ENCODE measurements at regions not wholly inside any gene's neighbourhood (a gene's known extent, or its start where the extent isn't known, plus 50 kb on each side); places are given as distances from the start of the nearest gene placed in this dataset.

DNA sequence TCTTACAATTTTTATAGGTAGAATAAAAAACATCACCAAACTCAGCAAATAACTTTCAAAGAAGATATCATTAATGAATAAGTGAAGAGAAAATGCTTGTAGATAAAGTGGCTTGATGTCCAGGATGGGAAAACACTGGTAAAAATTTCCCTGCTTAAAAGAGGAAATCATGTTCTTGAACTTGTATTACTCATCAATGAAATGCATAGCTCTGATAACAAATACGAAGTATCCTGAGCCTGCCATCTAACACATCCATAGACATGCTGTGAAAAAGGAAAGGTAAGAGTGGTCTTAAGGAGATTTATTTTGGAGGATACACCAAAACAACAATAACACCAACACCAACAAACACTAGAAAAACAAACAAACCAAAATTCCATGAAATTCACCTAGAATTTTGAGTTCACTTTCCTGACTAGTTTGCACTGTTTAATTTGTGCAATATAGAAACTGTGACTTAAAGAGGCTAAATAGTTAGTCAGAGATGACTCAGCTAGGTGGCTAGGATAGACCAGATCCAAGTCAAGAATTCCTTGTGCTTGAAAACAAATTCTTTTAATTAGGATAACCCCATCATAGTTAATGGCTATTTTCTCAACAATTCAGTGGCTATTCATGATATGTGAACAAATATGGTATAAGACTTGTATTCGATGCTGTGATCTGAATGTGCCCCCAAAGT is 179.8 kb upstream of the KCNK2 start:
- TF ChIP-seq, protein P1, sequence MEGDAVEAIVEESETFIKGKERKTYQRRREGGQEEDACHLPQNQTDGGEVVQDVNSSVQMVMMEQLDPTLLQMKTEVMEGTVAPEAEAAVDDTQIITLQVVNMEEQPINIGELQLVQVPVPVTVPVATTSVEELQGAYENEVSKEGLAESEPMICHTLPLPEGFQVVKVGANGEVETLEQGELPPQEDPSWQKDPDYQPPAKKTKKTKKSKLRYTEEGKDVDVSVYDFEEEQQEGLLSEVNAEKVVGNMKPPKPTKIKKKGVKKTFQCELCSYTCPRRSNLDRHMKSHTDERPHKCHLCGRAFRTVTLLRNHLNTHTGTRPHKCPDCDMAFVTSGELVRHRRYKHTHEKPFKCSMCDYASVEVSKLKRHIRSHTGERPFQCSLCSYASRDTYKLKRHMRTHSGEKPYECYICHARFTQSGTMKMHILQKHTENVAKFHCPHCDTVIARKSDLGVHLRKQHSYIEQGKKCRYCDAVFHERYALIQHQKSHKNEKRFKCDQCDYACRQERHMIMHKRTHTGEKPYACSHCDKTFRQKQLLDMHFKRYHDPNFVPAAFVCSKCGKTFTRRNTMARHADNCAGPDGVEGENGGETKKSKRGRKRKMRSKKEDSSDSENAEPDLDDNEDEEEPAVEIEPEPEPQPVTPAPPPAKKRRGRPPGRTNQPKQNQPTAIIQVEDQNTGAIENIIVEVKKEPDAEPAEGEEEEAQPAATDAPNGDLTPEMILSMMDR (conservative IDR thresholded peaks at IDR 0.05; ENCODE audit: low read depth, low read length): no peak
- TF ChIP-seq EZH2phosphoT487 (IDR thresholded peaks at IDR 0.05; ENCODE audit: borderline replicate concordance, low read length) (no peak), EZH2 (IDR thresholded peaks at IDR 0.05; ENCODE audit: low read length, unreplicated experiment) (no peak)
